ENCODE measurements at regions not wholly inside any gene's neighbourhood (a gene's known extent, or its start where the extent isn't known, plus 50 kb on each side); places are given as distances from the start of the nearest gene placed in this dataset.
"Not testable (repeated sequence)": the region's sequence is repeated elsewhere in the genome, so short reads cannot be mapped to it uniquely, and the experiment has no call there.

DNA sequence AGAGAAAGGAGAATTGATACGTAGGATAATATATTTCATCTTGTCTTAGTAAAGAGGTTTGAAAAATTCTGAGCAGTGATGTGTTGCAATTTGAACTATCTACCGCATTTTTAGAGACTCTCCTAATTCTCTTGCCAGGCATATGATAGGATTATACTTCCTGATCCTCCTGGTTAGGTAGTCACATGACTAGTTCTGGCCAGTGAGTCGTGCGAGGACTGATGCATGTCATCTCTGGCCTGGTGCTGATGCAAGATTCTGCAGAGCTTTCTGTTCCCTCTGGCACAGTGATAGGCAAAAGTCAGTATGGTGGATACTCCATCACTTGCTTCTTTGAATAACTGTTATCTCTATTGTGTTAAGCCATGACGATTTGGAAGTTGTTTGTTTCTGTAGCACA, 277.6 kb upstream of the NAALADL2 start:
- H3K9me3 Mint-ChIP-seq, result peaks cover 10% of the 10 kb centered on the region
- H3K36me3 Mint-ChIP-seq, result no peaks in the 10 kb centered on the region
- no peak for DNase-seq (ENCODE audit: low spot score in 2 of 2, unreplicated experiment in 2 of 2)
- TF ChIP-seq, protein P1, sequence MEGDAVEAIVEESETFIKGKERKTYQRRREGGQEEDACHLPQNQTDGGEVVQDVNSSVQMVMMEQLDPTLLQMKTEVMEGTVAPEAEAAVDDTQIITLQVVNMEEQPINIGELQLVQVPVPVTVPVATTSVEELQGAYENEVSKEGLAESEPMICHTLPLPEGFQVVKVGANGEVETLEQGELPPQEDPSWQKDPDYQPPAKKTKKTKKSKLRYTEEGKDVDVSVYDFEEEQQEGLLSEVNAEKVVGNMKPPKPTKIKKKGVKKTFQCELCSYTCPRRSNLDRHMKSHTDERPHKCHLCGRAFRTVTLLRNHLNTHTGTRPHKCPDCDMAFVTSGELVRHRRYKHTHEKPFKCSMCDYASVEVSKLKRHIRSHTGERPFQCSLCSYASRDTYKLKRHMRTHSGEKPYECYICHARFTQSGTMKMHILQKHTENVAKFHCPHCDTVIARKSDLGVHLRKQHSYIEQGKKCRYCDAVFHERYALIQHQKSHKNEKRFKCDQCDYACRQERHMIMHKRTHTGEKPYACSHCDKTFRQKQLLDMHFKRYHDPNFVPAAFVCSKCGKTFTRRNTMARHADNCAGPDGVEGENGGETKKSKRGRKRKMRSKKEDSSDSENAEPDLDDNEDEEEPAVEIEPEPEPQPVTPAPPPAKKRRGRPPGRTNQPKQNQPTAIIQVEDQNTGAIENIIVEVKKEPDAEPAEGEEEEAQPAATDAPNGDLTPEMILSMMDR (IDR thresholded peaks at IDR 0.05; ENCODE audit: unreplicated experiment), result no peak
- no peak overlapping the region for H3K4me3 Mint-ChIP-seq
- no peaks in the 10 kb centered on the region for H3K27me3 Mint-ChIP-seq (ENCODE audit: low read depth)
- no peak overlapping the region for H3K27ac Mint-ChIP-seq
- peaks cover 5% of the 10 kb centered on the region for H3K4me1 Mint-ChIP-seq

DNA sequence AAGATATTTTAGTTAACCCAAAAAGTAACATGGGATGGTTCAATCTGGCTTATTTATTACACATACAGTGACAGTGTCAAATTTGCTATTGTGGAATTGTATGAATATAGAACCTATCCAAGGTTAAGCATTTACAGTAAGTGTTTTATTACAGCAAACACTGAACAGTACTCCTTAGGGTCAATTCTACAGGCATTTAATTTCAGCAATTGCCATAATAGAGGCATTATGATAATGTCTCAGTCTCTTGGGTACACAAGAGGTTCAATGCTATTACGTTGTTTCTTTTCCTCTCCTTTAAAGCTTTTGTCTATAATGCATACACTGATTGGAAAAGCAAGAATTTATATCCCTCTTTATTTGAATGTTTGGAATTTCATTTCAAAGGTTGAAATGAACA, 275.7 kb upstream of the NAALADL2 start:
- H3K4me3 Mint-ChIP-seq, result no peak overlapping the region
- peaks cover 22% of the 10 kb centered on the region for H3K9me3 Mint-ChIP-seq
- H3K27ac Mint-ChIP-seq, result no peak overlapping the region
- no peaks in the 10 kb centered on the region for H3K4me1 Mint-ChIP-seq
- TF ChIP-seq, protein P1 (IDR thresholded peaks at IDR 0.05; ENCODE audit: unreplicated experiment), result no peak
- DNase-seq (ENCODE audit: low spot score in 2 of 2, unreplicated experiment in 2 of 2), result no peak
- H3K36me3 Mint-ChIP-seq, result peaks cover 10% of the 10 kb centered on the region
- H3K27me3 Mint-ChIP-seq (ENCODE audit: low read depth), result no peaks in the 10 kb centered on the region

DNA sequence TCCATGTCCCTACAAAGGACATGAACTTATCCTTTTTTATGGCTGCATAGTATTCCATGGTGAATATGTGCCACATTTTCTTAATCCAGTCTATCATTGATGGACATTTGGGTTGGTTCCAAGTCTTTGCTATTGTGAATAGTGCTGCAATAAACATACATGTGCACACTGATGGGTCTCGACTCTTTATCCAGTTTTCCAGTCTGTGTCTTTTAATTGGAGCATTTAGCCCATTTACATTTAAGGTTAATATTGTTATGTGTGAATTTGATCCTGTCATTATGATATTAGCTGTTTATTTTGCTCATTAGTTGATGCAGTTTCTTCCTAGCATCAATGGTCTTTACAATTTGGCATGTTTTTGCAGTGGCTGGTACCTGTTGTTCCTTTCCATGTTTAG, 272.0 kb upstream of the NAALADL2 start:
- not testable (repeated sequence) for H3K27ac Mint-ChIP-seq; H3K27me3 Mint-ChIP-seq (ENCODE audit: low read depth); H3K4me1 Mint-ChIP-seq; DNase-seq (ENCODE audit: low spot score in 2 of 2, unreplicated experiment in 2 of 2); H3K4me3 Mint-ChIP-seq
- Mint-ChIP-seq H3K9me3 (peaks cover 24% of the 10 kb centered on the region), H3K36me3 (peaks cover 15% of the 10 kb centered on the region)

DNA sequence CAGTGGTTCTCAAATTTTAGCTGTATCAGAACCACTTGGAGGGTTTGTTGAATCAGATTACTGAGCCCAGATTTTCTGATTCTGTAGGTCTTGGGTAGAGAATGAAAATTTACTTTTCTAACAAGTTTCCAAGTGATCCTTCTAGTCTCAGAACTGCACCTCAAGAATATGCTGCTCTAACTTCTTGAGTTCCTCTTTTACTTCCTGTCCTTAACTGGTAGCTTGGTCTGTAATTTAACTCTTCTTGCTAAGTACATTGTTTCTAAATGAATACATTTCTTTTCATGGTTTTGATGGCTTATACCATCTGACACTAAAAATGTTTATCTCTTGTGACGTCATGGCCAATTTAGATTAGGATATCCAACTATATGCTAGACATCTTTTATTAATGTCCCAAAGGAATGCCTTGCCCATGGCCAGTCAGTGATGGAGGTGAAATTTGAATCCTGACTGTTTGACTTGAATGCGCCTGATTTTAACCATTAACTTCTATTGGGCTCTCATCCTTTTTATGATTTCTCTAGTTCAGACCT, 262.6 kb upstream of the NAALADL2 start:
- Mint-ChIP-seq H3K9me3 (peaks cover 11% of the 10 kb centered on the region), H3K4me3 (no peak overlapping the region), H3K36me3 (no peaks in the 10 kb centered on the region), H3K27ac (no peak overlapping the region), H3K27me3 (ENCODE audit: low read depth) (no peaks in the 10 kb centered on the region), H3K4me1 (no peaks in the 10 kb centered on the region)
- DNase-seq (ENCODE audit: low spot score in 2 of 2, unreplicated experiment in 2 of 2), result no peak
- TF ChIP-seq, protein P1 (IDR thresholded peaks at IDR 0.05; ENCODE audit: unreplicated experiment), result no peak

DNA sequence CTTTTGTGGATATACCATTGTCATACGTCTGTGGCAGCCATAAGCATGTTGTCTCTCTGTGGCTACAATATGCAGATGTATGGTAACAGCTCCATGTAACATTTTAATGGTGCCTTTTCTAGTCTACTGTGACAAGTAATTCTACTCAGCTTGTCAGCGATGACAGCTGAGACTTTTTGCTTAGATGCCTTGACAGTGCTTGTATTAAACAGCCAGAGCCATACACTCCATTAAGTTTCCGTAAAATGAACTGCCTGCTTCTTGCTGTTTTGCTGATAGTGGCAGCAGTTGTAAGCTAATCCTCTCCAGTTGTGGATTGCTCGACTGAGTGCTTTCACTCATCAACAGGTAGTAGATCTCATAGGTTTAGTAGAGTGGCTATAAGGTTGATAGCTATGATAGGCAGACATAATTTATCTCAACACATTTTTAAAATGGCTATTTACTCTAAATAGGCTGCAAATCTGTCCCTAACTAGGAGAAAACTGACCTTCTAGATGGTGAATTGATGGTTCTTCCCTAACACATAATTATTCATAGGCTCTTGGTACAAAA, 260.2 kb upstream of the NAALADL2 start:
- H3K36me3 Mint-ChIP-seq, result peaks cover 2% of the 10 kb centered on the region
- no peaks in the 10 kb centered on the region for H3K27me3 Mint-ChIP-seq (ENCODE audit: low read depth)
- no peak overlapping the region for H3K4me3 Mint-ChIP-seq
- H3K9me3 Mint-ChIP-seq, result peaks cover 26% of the 10 kb centered on the region
- H3K27ac Mint-ChIP-seq, result no peak overlapping the region
- no peaks in the 10 kb centered on the region for H3K4me1 Mint-ChIP-seq
- no peak for DNase-seq (ENCODE audit: low spot score in 2 of 2, unreplicated experiment in 2 of 2)
- TF ChIP-seq, protein P1 (IDR thresholded peaks at IDR 0.05; ENCODE audit: unreplicated experiment), result no peak

DNA sequence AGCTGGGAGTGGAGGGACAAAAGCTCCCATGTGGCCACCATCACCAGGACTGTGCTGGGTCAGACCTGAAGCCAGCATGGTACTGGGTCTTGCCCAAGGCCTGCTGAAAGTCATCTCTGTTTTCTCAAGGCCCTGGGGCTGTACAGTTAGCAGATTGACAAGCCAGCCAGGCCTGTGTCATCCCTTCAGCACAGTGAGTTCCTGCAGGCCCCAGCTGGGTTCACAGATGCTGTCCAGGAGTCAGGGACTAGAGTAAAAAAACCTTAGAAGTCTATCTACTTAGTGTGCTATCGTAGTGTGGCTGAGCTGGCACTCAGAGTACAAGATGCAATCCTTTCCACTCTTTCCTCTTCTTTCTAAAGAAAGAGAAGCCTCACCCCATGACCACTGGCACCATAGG, 246.0 kb upstream of the NAALADL2 start:
- Mint-ChIP-seq H3K4me1 (peaks cover 11% of the 10 kb centered on the region), H3K27ac (no peak overlapping the region), H3K36me3 (peaks cover 4% of the 10 kb centered on the region), H3K9me3 (peaks cover 4% of the 10 kb centered on the region), H3K27me3 (ENCODE audit: low read depth) (no peaks in the 10 kb centered on the region), H3K4me3 (no peak overlapping the region)
- no peak for DNase-seq (ENCODE audit: low spot score in 2 of 2, unreplicated experiment in 2 of 2)
- TF ChIP-seq, protein P1 (IDR thresholded peaks at IDR 0.05; ENCODE audit: unreplicated experiment), result no peak
